ENCODE measurements at regions not wholly inside any gene's neighbourhood (a gene's known extent, or its start where the extent isn't known, plus 50 kb on each side); places are given as distances from the start of the nearest gene placed in this dataset.

DNA sequence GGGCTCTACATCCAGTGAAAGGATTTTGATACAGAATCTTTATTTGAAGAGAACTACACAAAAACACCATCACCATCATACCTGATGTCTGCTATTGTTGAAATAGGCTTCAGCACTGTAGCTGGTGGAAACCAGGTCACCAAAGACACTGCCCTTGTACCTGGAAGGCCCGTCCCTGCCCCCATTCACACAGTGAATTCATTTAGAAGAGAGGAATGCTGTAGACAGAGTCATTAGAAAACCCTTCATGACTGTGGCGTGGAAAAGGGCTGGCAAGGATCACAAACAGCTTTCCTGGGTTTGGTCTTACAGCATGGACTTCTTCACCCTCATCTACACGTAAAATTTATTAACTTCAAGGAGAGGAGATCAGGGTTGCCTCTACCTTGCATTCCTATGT lies 202.0 kb upstream of the NRP1 start:
- TF ChIP-seq, protein P1, sequence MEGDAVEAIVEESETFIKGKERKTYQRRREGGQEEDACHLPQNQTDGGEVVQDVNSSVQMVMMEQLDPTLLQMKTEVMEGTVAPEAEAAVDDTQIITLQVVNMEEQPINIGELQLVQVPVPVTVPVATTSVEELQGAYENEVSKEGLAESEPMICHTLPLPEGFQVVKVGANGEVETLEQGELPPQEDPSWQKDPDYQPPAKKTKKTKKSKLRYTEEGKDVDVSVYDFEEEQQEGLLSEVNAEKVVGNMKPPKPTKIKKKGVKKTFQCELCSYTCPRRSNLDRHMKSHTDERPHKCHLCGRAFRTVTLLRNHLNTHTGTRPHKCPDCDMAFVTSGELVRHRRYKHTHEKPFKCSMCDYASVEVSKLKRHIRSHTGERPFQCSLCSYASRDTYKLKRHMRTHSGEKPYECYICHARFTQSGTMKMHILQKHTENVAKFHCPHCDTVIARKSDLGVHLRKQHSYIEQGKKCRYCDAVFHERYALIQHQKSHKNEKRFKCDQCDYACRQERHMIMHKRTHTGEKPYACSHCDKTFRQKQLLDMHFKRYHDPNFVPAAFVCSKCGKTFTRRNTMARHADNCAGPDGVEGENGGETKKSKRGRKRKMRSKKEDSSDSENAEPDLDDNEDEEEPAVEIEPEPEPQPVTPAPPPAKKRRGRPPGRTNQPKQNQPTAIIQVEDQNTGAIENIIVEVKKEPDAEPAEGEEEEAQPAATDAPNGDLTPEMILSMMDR (conservative IDR thresholded peaks at IDR 0.05) = no peak
- Histone ChIP-seq H3K79me1 (ENCODE audit: insufficient read depth, low read depth, low read length, poor library complexity, severe bottlenecking) (no peaks in the 10 kb centered on the region), H3T11ph (ENCODE audit: low read length) (no peak overlapping the region), H2AFZ (ENCODE audit: low read length) (no peak overlapping the region), H2BK120ac (ENCODE audit: low read depth, low read length, poor library complexity, severe bottlenecking) (no peak overlapping the region), H2BK20ac (ENCODE audit: low read depth, low read length, poor library complexity, severe bottlenecking) (no peak overlapping the region), H3K4ac (ENCODE audit: low read depth, low read length) (no peak overlapping the region), H3K9me3 (ENCODE audit: control insufficient read depth, low read depth, low read length) (no peaks in the 10 kb centered on the region), H3K9ac (ENCODE audit: extremely low read depth, insufficient read length, low read length) (no peak overlapping the region), H2BK5ac (ENCODE audit: insufficient read length, low read length) (no peak overlapping the region), H4K5ac (ENCODE audit: insufficient read length, low read depth, low read length) (no peak overlapping the region), H3K27ac (ENCODE audit: insufficient read length, low read depth, low read length) (no peak overlapping the region), H4K20me1 (ENCODE audit: control insufficient read depth, insufficient read depth, insufficient read length) (no peaks in the 10 kb centered on the region), H2AK5ac (ENCODE audit: insufficient read length, low read length) (no peak overlapping the region), H3K56ac (ENCODE audit: insufficient read length, low read depth, low read length) (no peak overlapping the region), H3K14ac (ENCODE audit: insufficient read depth, low read length) (no peak overlapping the region), H3K4me2 (ENCODE audit: insufficient read depth, insufficient read length, low read length) (no peak overlapping the region), H3K23me2 (ENCODE audit: insufficient read length, low read depth, low read length, poor library complexity, severe bottlenecking) (no peaks in the 10 kb centered on the region), H2BK15ac (ENCODE audit: low read depth, low read length) (no peak overlapping the region), H3K79me2 (ENCODE audit: insufficient read depth, low read length) (no peaks in the 10 kb centered on the region), H3K27me3 (ENCODE audit: insufficient read depth, low read length) (no peaks in the 10 kb centered on the region), H3K23ac (ENCODE audit: insufficient read length, low read depth, low read length) (no peak overlapping the region), H3K4me1 (ENCODE audit: insufficient read depth, low read length) (no peaks in the 10 kb centered on the region), H4K91ac (ENCODE audit: insufficient read length, low read depth, low read length) (no peak overlapping the region), H2BK12ac (ENCODE audit: insufficient read length, low read depth, low read length) (no peak overlapping the region), H4K8ac (replicated peaks; ENCODE audit: insufficient read length, low read depth, low read length) (no peak overlapping the region), H3K18ac (ENCODE audit: insufficient read length, low read depth, low read length) (no peak overlapping the region)
- Mint-ChIP-seq H3K4me1 (peaks cover 18 to 26% of the 10 kb centered on the region in 2 experiments), H3K27ac (no peak overlapping the region), H3K27me3 (ENCODE audit: low read depth) (no peaks in the 10 kb centered on the region), H3K4me3 (no peak overlapping the region), H3K9me3 (peaks cover 0 to 3% of the 10 kb centered on the region in 2 experiments; a peak in 3 of 5 replicates), H3K36me3 (ENCODE audit: insufficient read depth in 1 of 3, low read depth in 3 of 3) (peaks cover 0 to 4% (median 0%) of the 10 kb centered on the region in 3 experiments; a peak in 2 of 7 replicates)
- DNase-seq = no peak
- WGBS (ENCODE audit: extremely low coverage, insufficient read length, low lambda C conversion rate) = no CpG with 5 or more reads among the region's 3 CpGs

Measured in H9 (cell line).